Type B pancreatic cell (in vitro differentiated cells): ENCODE measurements at regions not wholly inside any gene's neighbourhood (a gene's known extent, or its start where the extent isn't known, plus 50 kb on each side); places are given as distances from the start of the nearest gene placed in this dataset.

Experiments
- DNase-seq: peaks from one replicate; pipeline ENCODE4 v3.0.0; 2021; ENCODE audit warnings: mixed read lengths; ENCODE audit not compliant: unreplicated experiment; ENCODE audit errors: extremely low spot score
- H3K27ac Mint-ChIP-seq: 2 replicates; pipeline ENCODE4 v1.8.0; 2021; ENCODE audit warnings: mild to moderate bottlenecking, mixed read lengths
- H3K27me3 Mint-ChIP-seq: 2 replicates; pipeline ENCODE4 v1.8.0; 2021; ENCODE audit warnings: mixed read lengths
- H3K36me3 Mint-ChIP-seq: 2 replicates; pipeline ENCODE4 v1.8.0; 2021; ENCODE audit warnings: mixed read lengths
- H3K4me1 Mint-ChIP-seq: one replicate; pipeline ENCODE4 v1.8.0; 2021; ENCODE audit warnings: mixed read lengths; ENCODE audit not compliant: unreplicated experiment
- H3K4me3 Mint-ChIP-seq: 2 replicates; pipeline ENCODE4 v1.8.0; 2021; ENCODE audit warnings: mild to moderate bottlenecking, mixed read lengths
- H3K9me3 Mint-ChIP-seq: 2 replicates; pipeline ENCODE4 v1.8.0; 2021; ENCODE audit warnings: mixed read lengths
- CTCF ChIP-seq: fragments of 200-600 bp; sonication (generic); conservative IDR thresholded peaks from 2 replicates; pipeline ENCODE4 v1.5.0; 2021; ENCODE audit warnings: antibody characterized with exemption, mild to moderate bottlenecking

- no peak overlapping the region for H3K27ac Mint-ChIP-seq
- TF ChIP-seq CTCF, result no peak
- no peaks in the 10 kb centered on the region for H3K4me1 Mint-ChIP-seq
- no peaks in the 10 kb centered on the region for H3K9me3 Mint-ChIP-seq
- no peaks in the 10 kb centered on the region for H3K36me3 Mint-ChIP-seq
- H3K27me3 Mint-ChIP-seq, result no peaks in the 10 kb centered on the region
- DNase-seq, result no peak
- no peak overlapping the region for H3K4me3 Mint-ChIP-seq
Measured at GRCh38 chr5:86909418-86910295, 291.9 kb downstream of the COX7C start.

- no peaks in the 10 kb centered on the region for H3K4me1 Mint-ChIP-seq
- no peak for DNase-seq
- TF ChIP-seq CTCF, result no peak
Measured at GRCh38 chr5:86917117-86917579, 299.4 kb downstream of the COX7C start.

GRCh38 chr5:86918246-86918645 lies 300.5 kb downstream of the COX7C start:
- Mint-ChIP-seq H3K27me3 (no peaks in the 10 kb centered on the region), H3K9me3 (no peaks in the 10 kb centered on the region), H3K27ac (no peak overlapping the region), H3K4me3 (no peak overlapping the region), H3K36me3 (no peaks in the 10 kb centered on the region), H3K4me1 (no peaks in the 10 kb centered on the region)
- DNase-seq, result no peak
- no peak for TF ChIP-seq CTCF

More at GRCh38 chr5:86917117-86917579, 299.4 kb downstream of the COX7C start:
- Mint-ChIP-seq H3K4me3 (no peak overlapping the region), H3K27me3 (no peaks in the 10 kb centered on the region), H3K9me3 (no peaks in the 10 kb centered on the region), H3K27ac (no peak overlapping the region), H3K36me3 (no peaks in the 10 kb centered on the region)

GRCh38 chr5:86926033-86926432 lies 308.3 kb downstream of the COX7C start:
- Mint-ChIP-seq H3K4me3 (no peak overlapping the region), H3K27me3 (peaks cover 7% of the 10 kb centered on the region), H3K27ac (no peak overlapping the region), H3K36me3 (no peaks in the 10 kb centered on the region), H3K9me3 (no peaks in the 10 kb centered on the region), H3K4me1 (no peaks in the 10 kb centered on the region)
- no peak for DNase-seq
- no peak for TF ChIP-seq CTCF

- no peak for DNase-seq
- Mint-ChIP-seq H3K4me1 (no peaks in the 10 kb centered on the region), H3K27me3 (peaks cover 7% of the 10 kb centered on the region), H3K27ac (no peak overlapping the region), H3K36me3 (no peaks in the 10 kb centered on the region), H3K9me3 (no peaks in the 10 kb centered on the region), H3K4me3 (no peak overlapping the region)
- no peak for TF ChIP-seq CTCF
Measured at GRCh38 chr5:86929123-86929766, 311.5 kb downstream of the COX7C start.
